ENCODE measurements at regions not wholly inside any gene's neighbourhood (a gene's known extent, or its start where the extent isn't known, plus 50 kb on each side); places are given as distances from the start of the nearest gene placed in this dataset.

GRCh38 chr7:121575194-121575765 lies 179.2 kb upstream of the FAM3C start:
- no peaks in the 10 kb centered on the region for H3K36me3 ChIP-seq (ENCODE audit: control insufficient read depth, insufficient read depth, low read length)
- H3K27me3 ChIP-seq (ENCODE audit: control insufficient read depth, insufficient read depth, low read length): no peaks in the 10 kb centered on the region
- peak; percentile 25 for DNase-seq
- no peak overlapping the region for H3K4me3 ChIP-seq (ENCODE audit: low read length)
- H3K9me3 ChIP-seq (replicated peaks; ENCODE audit: control insufficient read depth, low read depth, low read length): no peaks in the 10 kb centered on the region
- H3K4me1 ChIP-seq (ENCODE audit: control insufficient read depth, insufficient read depth, low read length): no peaks in the 10 kb centered on the region
- no CpG with 5 or more reads among the region's 1 CpG for WGBS (ENCODE audit: insufficient coverage)
- no peak overlapping the region for H3K27ac ChIP-seq (ENCODE audit: low read length)

- Histone ChIP-seq H3K27me3 (ENCODE audit: control insufficient read depth, insufficient read depth, low read length) (no peaks in the 10 kb centered on the region), H3K4me3 (ENCODE audit: low read length) (no peak overlapping the region), H3K4me1 (ENCODE audit: control insufficient read depth, insufficient read depth, low read length) (no peaks in the 10 kb centered on the region), H3K27ac (ENCODE audit: low read length) (no peak overlapping the region), H3K36me3 (ENCODE audit: control insufficient read depth, insufficient read depth, low read length) (no peaks in the 10 kb centered on the region), H3K9me3 (replicated peaks; ENCODE audit: control insufficient read depth, low read depth, low read length) (no peaks in the 10 kb centered on the region)
- no peak for DNase-seq
Measured at GRCh38 chr7:121574109-121574508, 178.0 kb upstream of the FAM3C start.

- Histone ChIP-seq H3K9me3 (replicated peaks; ENCODE audit: control insufficient read depth, low read depth, low read length) (no peaks in the 10 kb centered on the region), H3K4me3 (ENCODE audit: low read length) (no peak overlapping the region), H3K36me3 (ENCODE audit: control insufficient read depth, insufficient read depth, low read length) (no peaks in the 10 kb centered on the region), H3K27ac (ENCODE audit: low read length) (no peak overlapping the region), H3K4me1 (ENCODE audit: control insufficient read depth, insufficient read depth, low read length) (no peaks in the 10 kb centered on the region), H3K27me3 (ENCODE audit: control insufficient read depth, insufficient read depth, low read length) (no peaks in the 10 kb centered on the region)
- DNase-seq: no peak
- 91% methylated on average over 4 of the region's 7 CpGs for WGBS (ENCODE audit: insufficient coverage)
Measured at GRCh38 chr7:121572615-121573014, 176.5 kb upstream of the FAM3C start.

GRCh38 chr7:121570365-121570764 lies 174.3 kb upstream of the FAM3C start:
- WGBS (ENCODE audit: insufficient coverage): 81% methylated on average over 2 of the region's 3 CpGs
- Histone ChIP-seq H3K4me3 (ENCODE audit: low read length) (no peak overlapping the region), H3K9me3 (replicated peaks; ENCODE audit: control insufficient read depth, low read depth, low read length) (no peaks in the 10 kb centered on the region), H3K27ac (ENCODE audit: low read length) (no peak overlapping the region), H3K27me3 (ENCODE audit: control insufficient read depth, insufficient read depth, low read length) (no peaks in the 10 kb centered on the region), H3K4me1 (ENCODE audit: control insufficient read depth, insufficient read depth, low read length) (no peaks in the 10 kb centered on the region), H3K36me3 (ENCODE audit: control insufficient read depth, insufficient read depth, low read length) (no peaks in the 10 kb centered on the region)
- no peak for DNase-seq

GRCh38 chr7:121563177-121563576 lies 167.1 kb upstream of the FAM3C start:
- Histone ChIP-seq H3K4me1 (ENCODE audit: control insufficient read depth, insufficient read depth, low read length) (no peaks in the 10 kb centered on the region), H3K27ac (ENCODE audit: low read length) (no peak overlapping the region), H3K36me3 (ENCODE audit: control insufficient read depth, insufficient read depth, low read length) (no peaks in the 10 kb centered on the region), H3K27me3 (ENCODE audit: control insufficient read depth, insufficient read depth, low read length) (no peaks in the 10 kb centered on the region), H3K9me3 (replicated peaks; ENCODE audit: control insufficient read depth, low read depth, low read length) (no peaks in the 10 kb centered on the region), H3K4me3 (ENCODE audit: low read length) (no peak overlapping the region)
- WGBS (ENCODE audit: insufficient coverage): no CpG with 5 or more reads among the region's 1 CpG
- DNase-seq: peak; percentile 33

GRCh38 chr7:121562259-121562658 lies 166.2 kb upstream of the FAM3C start:
- Histone ChIP-seq H3K27ac (ENCODE audit: low read length) (no peak overlapping the region), H3K9me3 (replicated peaks; ENCODE audit: control insufficient read depth, low read depth, low read length) (no peaks in the 10 kb centered on the region), H3K4me1 (ENCODE audit: control insufficient read depth, insufficient read depth, low read length) (no peaks in the 10 kb centered on the region), H3K27me3 (ENCODE audit: control insufficient read depth, insufficient read depth, low read length) (no peaks in the 10 kb centered on the region), H3K4me3 (ENCODE audit: low read length) (no peak overlapping the region), H3K36me3 (ENCODE audit: control insufficient read depth, insufficient read depth, low read length) (no peaks in the 10 kb centered on the region)
- no CpG with 5 or more reads among the region's 1 CpG for WGBS (ENCODE audit: insufficient coverage)
- DNase-seq: no peak

- no peak overlapping the region for H3K4me3 ChIP-seq (ENCODE audit: low read length)
- no peaks in the 10 kb centered on the region for H3K9me3 ChIP-seq (replicated peaks; ENCODE audit: control insufficient read depth, low read depth, low read length)
- H3K27ac ChIP-seq (ENCODE audit: low read length): no peak overlapping the region
- H3K36me3 ChIP-seq (ENCODE audit: control insufficient read depth, insufficient read depth, low read length): no peaks in the 10 kb centered on the region
- no peak for DNase-seq
- no CpG with 5 or more reads among the region's 1 CpG for WGBS (ENCODE audit: insufficient coverage)
- no peaks in the 10 kb centered on the region for H3K27me3 ChIP-seq (ENCODE audit: control insufficient read depth, insufficient read depth, low read length)
- H3K4me1 ChIP-seq (ENCODE audit: control insufficient read depth, insufficient read depth, low read length): no peaks in the 10 kb centered on the region
Measured at GRCh38 chr7:121561717-121562116, 165.6 kb upstream of the FAM3C start.

GRCh38 chr7:121560267-121560990 lies 164.3 kb upstream of the FAM3C start:
- no peak overlapping the region for H3K4me3 ChIP-seq (ENCODE audit: low read length)
- no CpG with 5 or more reads among the region's 3 CpGs for WGBS (ENCODE audit: insufficient coverage)
- H3K9me3 ChIP-seq (replicated peaks; ENCODE audit: control insufficient read depth, low read depth, low read length): no peaks in the 10 kb centered on the region
- no peaks in the 10 kb centered on the region for H3K36me3 ChIP-seq (ENCODE audit: control insufficient read depth, insufficient read depth, low read length)
- H3K27me3 ChIP-seq (ENCODE audit: control insufficient read depth, insufficient read depth, low read length): no peaks in the 10 kb centered on the region
- no peak for DNase-seq
- H3K4me1 ChIP-seq (ENCODE audit: control insufficient read depth, insufficient read depth, low read length): no peaks in the 10 kb centered on the region
- H3K27ac ChIP-seq (ENCODE audit: low read length): no peak overlapping the region

- Histone ChIP-seq H3K4me1 (ENCODE audit: control insufficient read depth, insufficient read depth, low read length) (no peaks in the 10 kb centered on the region), H3K4me3 (ENCODE audit: low read length) (no peak overlapping the region), H3K36me3 (ENCODE audit: control insufficient read depth, insufficient read depth, low read length) (no peaks in the 10 kb centered on the region), H3K27me3 (ENCODE audit: control insufficient read depth, insufficient read depth, low read length) (no peaks in the 10 kb centered on the region), H3K9me3 (replicated peaks; ENCODE audit: control insufficient read depth, low read depth, low read length) (no peaks in the 10 kb centered on the region), H3K27ac (ENCODE audit: low read length) (no peak overlapping the region)
- WGBS (ENCODE audit: insufficient coverage): no CpG with 5 or more reads among the region's 2 CpGs
- no peak for DNase-seq
Measured at GRCh38 chr7:121558288-121558687, 162.2 kb upstream of the FAM3C start.

GRCh38 chr7:121557034-121557892 lies 161.2 kb upstream of the FAM3C start:
- Histone ChIP-seq H3K9me3 (replicated peaks; ENCODE audit: control insufficient read depth, low read depth, low read length) (no peaks in the 10 kb centered on the region), H3K27ac (ENCODE audit: low read length) (no peak overlapping the region), H3K4me3 (ENCODE audit: low read length) (no peak overlapping the region), H3K4me1 (ENCODE audit: control insufficient read depth, insufficient read depth, low read length) (no peaks in the 10 kb centered on the region), H3K27me3 (ENCODE audit: control insufficient read depth, insufficient read depth, low read length) (no peaks in the 10 kb centered on the region), H3K36me3 (ENCODE audit: control insufficient read depth, insufficient read depth, low read length) (no peaks in the 10 kb centered on the region)
- DNase-seq: no peak
- WGBS (ENCODE audit: insufficient coverage): no CpG with 5 or more reads among the region's 4 CpGs

Data from muscle of leg (tissue), 3 donors.